ENCODE measurements at regions not wholly inside any gene's neighbourhood (a gene's known extent, or its start where the extent isn't known, plus 50 kb on each side); places are given as distances from the start of the nearest gene placed in this dataset.

GRCh38 chr3:174419216-174419615 lies 439.9 kb upstream of the NAALADL2 start:
- TF ChIP-seq EZH2 (IDR thresholded peaks at IDR 0.05; ENCODE audit: borderline replicate concordance, low read depth, low read length, severe bottlenecking): no peak
- TF ChIP-seq MYC (IDR thresholded peaks at IDR 0.05; ENCODE audit: low read depth, low read length): no peak
- no peak for TF ChIP-seq JUN (IDR thresholded peaks at IDR 0.05; ENCODE audit: borderline replicate concordance, insufficient read depth, insufficient read length, low read depth)
- TF ChIP-seq, protein P1, sequence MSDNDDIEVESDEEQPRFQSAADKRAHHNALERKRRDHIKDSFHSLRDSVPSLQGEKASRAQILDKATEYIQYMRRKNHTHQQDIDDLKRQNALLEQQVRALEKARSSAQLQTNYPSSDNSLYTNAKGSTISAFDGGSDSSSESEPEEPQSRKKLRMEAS (IDR thresholded peaks at IDR 0.05; ENCODE audit: insufficient read depth, insufficient read length): no peak
- TF ChIP-seq POLR2A (IDR thresholded peaks at IDR 0.05; ENCODE audit: low read depth, low read length): no peak
- TF ChIP-seq FOS (IDR thresholded peaks at IDR 0.05; ENCODE audit: borderline replicate concordance, insufficient read depth, low read length): no peak
- no peak for TF ChIP-seq GATA2 (IDR thresholded peaks at IDR 0.05; ENCODE audit: insufficient read depth, insufficient read length, low read depth, low read length)
- no peak for TF ChIP-seq POLR2AphosphoS5 (IDR thresholded peaks at IDR 0.05; ENCODE audit: insufficient read depth, low read depth, low read length)
- TF ChIP-seq, protein P2, sequence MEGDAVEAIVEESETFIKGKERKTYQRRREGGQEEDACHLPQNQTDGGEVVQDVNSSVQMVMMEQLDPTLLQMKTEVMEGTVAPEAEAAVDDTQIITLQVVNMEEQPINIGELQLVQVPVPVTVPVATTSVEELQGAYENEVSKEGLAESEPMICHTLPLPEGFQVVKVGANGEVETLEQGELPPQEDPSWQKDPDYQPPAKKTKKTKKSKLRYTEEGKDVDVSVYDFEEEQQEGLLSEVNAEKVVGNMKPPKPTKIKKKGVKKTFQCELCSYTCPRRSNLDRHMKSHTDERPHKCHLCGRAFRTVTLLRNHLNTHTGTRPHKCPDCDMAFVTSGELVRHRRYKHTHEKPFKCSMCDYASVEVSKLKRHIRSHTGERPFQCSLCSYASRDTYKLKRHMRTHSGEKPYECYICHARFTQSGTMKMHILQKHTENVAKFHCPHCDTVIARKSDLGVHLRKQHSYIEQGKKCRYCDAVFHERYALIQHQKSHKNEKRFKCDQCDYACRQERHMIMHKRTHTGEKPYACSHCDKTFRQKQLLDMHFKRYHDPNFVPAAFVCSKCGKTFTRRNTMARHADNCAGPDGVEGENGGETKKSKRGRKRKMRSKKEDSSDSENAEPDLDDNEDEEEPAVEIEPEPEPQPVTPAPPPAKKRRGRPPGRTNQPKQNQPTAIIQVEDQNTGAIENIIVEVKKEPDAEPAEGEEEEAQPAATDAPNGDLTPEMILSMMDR (IDR thresholded peaks at IDR 0.05; ENCODE audit: extremely low read depth in 1 of 2, insufficient read depth in 1 of 2, low read depth in 1 of 2, low read length in 2 of 2): no peak
- FAIRE-seq: peak; percentile 33
- no TSS peak for BruUV-seq (replicated peaks)
- Histone ChIP-seq H3K9me1 (replicated peaks; ENCODE audit: control insufficient read depth, extremely low read depth, insufficient read depth, low read length) (no peaks in the 10 kb centered on the region), H4K20me1 (replicated peaks; ENCODE audit: control insufficient read depth, extremely low read depth, insufficient read depth, low read length) (no peaks in the 10 kb centered on the region), H3K27ac (ENCODE audit: insufficient read depth, low read depth, low read length) (no peak overlapping the region), H3K79me2 (ENCODE audit: control insufficient read depth, insufficient read depth, low read length) (no peaks in the 10 kb centered on the region), H3K4me2 (ENCODE audit: insufficient read depth, low read length) (no peak overlapping the region), H3K27me3 (ENCODE audit: control insufficient read depth in 2 of 2, insufficient read depth in 2 of 2, low read length in 2 of 2) (no peaks in the 10 kb centered on the region), H2AFZ (ENCODE audit: low read depth, low read length) (no peak overlapping the region), H3K9me3 (replicated peaks; ENCODE audit: control insufficient read depth, insufficient read depth, low read length) (no peaks in the 10 kb centered on the region), H3K4me3 (replicated peaks in 1 of 3; ENCODE audit: insufficient read depth in 1 of 3, low read depth in 1 of 3, low read length in 3 of 3) (no peak overlapping the region), H3K9ac (replicated peaks; ENCODE audit: extremely low read depth, insufficient read depth, low read length) (no peak overlapping the region), H3K4me1 (ENCODE audit: control insufficient read depth, extremely low read depth, insufficient read depth, low read length) (no peaks in the 10 kb centered on the region), H3K36me3 (ENCODE audit: control insufficient read depth in 2 of 2, extremely low read depth in 1 of 2, insufficient read depth in 2 of 2, low read length in 2 of 2) (no peaks in the 10 kb centered on the region)
- DNase-seq (ENCODE audit: low read depth, low spot score): no peak
- CTCF ChIA-PET: no interaction called here
- POLR2A ChIA-PET: no interaction called here
- intact Hi-C loops (cut with micrococcal nuclease): no loop called here
- dilution Hi-C loops (cut with MboI; ENCODE audit: extremely low pct_ligation_motif_present, low sequenced_read_pairs): no loop called here

Data from endothelial cell of umbilical vein (primary cell).